ENCODE measurements at regions not wholly inside any gene's neighbourhood (a gene's known extent, or its start where the extent isn't known, plus 50 kb on each side); places are given as distances from the start of the nearest gene placed in this dataset.

DNA sequence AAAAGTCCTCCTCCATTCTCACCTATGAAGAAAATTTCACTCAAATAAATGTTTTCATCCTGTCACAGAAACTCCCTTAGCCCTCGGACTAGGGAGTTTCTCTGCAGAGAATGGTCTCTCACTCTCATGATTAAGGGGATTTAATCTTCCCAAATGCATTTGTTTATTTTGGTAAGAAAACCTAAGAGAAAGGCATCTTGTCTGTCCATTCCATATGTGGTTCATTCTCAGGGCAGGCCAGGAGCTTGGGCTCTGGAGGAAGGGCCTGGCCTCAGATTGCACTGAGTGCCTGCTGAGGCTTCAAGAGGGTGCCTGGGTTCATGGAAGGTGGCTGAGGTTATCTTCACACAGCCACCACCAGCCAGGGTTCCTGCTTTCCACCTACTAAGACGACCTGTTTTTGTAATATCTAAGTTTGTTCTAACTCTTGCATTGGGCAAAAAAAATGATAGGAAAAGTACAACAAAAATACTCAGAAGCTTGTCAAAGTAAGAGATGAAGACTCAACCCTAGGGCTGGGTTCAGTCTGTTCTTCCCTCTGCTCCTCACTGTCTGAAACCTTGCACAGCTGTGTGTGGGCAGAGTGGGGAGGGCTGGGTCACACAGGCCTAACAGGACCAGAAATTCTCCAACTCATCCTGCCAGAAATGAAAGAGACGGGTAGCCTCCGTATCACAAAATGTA, 186.7 kb downstream of the CXCL12 start:
- DNase-seq (ENCODE audit: low read depth): no peak

DNA sequence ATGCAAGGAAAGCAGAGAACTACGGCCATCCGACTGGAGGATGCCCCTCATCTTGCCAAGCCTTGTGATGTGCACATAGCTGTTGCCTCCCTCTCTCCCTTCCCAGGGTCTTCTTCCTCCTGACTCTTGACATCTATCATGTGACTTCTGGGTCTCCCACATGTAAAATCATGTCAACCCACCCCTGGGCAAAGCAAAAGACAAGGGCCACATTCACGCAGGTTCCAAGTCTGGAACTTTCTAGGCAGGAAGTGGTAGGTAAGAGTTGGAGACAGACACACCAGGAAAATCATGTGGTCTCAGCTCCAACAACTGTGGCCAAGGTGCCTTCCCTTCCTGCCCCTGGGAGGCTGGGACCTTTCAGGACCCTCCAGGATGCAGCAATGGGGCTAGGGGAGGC, 187.3 kb downstream of the CXCL12 start:
- no peak for DNase-seq (ENCODE audit: low read depth)

DNA sequence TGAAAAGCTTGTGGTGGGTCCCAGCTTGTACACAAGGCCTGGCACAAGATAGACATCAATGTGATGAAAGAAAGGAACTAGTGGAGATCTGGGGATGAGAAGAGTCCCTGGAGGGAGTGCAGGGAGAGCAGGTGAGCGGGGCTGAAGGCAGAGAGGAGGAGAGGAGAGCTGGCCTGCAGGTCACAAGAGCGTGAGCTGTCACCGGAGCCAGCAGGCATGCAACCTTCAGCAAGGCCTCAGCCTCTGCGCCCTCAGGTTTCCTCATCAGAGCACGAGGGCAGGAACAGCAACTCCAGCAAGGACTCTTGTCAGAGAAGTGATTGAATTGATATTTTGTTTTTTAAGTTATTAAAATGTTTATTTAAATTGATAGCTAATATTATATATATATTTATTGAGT, 188.6 kb downstream of the CXCL12 start:
- DNase-seq (ENCODE audit: low read depth): no peak

DNA sequence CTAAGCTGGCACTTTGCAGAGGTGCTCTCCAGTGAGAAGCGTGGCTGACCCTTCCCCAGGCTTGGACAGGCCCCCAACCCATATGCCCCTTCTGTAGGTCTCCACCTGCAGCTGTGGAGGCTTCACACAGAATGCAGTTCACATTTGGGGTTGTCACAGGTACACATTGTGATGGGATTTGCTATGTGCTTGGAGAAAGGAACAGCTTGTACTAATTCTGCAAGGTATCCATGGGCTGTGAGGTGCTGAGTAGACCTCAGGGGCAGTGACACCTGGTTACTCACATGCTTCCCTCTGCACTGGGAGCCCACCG, 188.9 kb downstream of the CXCL12 start:
- no peak for DNase-seq (ENCODE audit: low read depth)

DNA sequence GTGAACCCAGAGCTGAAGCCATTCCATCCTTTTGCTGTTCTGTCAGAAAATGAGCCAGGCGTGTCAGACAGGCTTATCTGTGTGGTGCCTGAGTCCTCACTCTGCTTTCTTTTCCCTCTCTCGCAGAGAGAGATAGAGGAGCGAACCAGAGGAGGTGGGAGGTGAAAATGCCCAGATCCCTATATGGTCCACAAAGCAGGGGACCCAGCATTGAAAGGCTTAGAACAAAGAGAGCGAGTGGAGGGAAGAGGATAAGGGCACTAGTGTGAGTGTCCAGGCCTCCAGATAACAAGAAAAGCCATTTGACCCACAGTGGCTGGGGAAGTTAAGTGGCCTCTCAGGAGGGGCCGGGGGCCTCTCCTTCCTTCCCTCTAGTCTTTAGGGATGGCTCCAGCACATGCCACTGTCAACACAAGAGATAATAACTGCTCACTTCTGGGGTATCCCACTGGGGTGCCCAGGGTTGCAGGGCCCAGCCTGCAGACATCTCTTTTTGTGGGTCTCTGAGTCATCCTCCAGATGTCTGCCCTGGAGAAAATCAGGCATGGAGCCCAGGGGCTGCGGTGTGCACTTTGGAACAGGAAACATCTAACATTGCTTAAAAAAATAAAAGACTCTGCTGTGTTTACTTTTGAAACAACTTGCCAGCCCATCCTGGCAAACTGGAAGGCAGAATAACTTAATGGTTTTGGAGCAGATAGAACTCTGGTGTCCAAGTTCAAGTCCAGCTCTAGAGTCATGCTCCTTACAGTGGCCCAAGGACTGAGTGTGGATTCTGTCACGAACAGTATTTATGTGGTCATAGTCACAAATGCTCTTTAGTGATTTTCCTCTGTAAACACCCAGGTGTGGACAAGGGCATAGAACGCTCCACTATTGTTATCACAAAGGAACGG, 189.5 kb downstream of the CXCL12 start:
- DNase-seq (ENCODE audit: low read depth): peak; percentile 84

DNA sequence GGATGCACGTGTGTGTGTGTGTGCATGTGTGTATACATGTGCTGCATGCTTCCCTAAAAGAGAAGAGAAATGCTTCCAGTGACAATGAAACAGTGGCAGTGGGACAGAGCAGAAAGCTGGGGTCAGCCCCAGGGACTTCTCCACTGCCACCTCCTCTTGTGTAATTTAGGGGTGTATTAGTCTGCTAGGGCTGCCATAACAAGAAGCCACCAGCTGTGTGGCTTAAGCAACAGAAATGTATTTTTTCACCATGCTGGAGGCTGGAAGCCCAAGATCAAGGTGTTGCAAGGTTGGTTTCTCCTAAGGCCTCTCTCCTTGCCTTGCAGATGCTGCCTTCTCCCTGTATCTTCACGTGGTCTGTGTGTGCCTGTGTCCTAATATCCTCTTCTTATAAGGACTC, 190.5 kb downstream of the CXCL12 start:
- no peak for DNase-seq (ENCODE audit: low read depth)

DNA sequence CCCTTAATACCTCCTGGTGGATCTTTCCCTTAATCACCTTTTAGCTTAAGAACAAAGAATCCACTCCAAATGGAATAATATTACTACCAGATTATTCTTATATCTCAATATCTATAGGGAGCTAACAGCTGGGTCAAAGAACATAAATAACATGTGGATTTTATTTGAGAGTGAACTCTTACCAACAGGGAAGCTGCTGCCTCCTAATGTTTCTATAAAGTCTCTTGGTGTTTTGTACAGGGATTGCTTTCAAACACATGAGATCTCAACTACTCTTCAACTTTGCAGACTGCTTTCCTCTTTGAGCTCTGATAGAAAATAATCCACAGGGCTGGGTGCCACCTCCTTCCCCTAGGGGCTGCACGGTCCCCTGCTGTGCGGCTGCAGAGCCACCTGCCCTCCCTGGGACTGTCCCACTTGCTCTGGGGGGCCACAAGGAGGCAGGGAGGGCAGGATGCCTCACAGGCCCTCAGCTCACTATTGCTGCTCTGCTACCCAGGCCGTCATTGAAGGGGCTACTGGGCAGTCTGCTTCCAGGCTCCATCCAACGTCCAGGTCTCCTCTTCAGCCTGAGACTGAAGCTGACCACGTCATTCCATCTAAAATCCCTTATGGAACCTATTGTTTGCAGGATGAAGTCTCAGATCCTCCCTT, 191.2 kb downstream of the CXCL12 start:
- DNase-seq (ENCODE audit: low read depth): no peak

DNA sequence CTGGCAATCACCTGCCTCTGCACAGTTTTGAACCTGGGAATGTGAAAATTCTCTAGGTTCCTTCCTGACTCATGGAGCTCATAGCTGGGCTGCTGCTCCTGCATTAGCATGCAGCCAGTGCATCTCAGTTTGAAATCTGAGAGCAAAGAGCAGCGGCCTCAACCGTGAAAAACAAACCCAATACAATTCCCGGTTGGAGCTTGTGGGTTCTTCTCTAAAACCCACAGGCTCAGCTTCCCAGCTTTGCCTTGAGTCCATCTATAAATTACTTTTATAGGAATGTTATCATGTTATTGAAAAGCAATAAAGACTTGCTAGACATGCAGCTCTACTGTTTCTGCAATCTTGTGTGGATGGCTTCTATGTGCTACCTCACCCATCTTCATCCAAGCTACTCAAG, 191.7 kb downstream of the CXCL12 start:
- DNase-seq (ENCODE audit: low read depth): no peak

DNA sequence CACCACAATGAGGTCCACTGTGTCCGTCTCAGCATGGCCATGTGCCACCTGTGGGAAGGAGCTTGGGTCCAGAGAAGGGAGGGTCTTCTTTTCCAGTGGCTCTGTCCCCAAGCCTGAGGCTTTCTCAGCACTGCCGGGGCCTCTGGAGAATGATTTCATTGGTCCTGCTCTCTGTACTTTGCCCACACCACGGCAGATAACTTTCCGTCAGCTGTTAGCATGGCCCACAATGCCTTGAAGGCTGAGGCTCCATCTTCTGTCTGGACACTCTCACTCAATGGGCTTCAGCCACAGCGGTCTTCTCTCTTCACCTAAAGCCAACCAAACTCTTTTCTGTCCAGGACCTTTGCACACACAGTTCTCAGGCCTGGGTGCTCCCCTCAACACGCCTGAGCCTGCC, 192.5 kb downstream of the CXCL12 start:
- DNase-seq (ENCODE audit: low read depth): no peak

DNA sequence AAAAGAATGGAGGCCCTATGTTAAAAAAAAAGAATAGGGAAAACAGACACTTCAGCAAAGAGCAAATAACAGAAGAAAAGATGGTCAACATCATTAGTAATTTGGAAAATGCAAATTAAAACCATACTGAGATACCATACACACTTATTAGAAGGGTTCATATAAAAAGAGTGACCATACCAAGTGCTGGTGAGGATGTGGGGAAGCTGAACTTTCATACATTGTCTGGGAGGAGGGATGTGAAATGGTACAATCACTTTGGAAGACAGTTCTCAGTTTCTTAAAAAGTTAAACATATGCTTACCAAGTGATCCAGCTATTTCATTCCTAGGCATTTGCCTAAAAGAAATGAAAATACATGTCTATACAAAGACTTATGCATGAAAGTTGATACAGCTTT, 194.4 kb downstream of the CXCL12 start:
- DNase-seq (ENCODE audit: low read depth): no peak

DNA sequence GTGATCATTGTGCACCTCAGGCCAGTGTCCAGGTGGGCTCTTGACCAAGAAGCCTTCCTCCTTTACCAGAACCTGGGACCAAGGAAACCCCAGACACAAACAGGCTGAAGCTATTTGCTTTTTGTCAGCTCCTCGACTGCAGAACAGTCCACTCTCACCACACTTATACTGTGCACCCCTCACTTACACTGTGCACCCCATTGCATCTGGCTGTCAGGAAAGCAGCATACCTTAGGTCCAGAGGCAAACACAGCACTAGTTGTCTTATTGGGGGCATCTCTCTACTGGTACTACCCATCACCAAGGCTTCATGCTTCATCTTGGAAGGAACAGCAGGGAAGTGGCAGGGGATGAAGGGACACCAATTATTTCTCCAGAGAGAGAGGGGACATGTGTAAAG, 198.1 kb downstream of the CXCL12 start:
- DNase-seq (ENCODE audit: low read depth): no peak

DNA sequence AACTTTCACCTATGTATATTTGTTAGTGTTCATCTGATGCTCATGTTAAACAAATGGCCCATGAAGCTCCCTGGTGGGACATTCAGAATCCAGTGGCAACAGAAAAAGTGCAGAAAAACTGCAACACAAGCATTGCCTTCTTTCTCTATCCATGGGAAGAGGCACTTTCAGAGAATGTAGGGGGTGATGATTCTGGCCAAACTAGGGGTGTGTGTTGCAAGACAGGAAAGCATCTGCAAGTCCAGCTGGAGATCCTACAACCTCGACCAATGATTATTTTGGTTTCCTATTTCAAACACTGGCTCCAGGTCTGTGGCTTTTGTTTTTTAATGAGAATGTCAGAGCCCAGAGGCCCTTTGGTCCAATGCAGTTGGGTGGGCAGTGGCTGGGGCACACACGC, 198.7 kb downstream of the CXCL12 start:
- no peak for DNase-seq (ENCODE audit: low read depth)

DNA sequence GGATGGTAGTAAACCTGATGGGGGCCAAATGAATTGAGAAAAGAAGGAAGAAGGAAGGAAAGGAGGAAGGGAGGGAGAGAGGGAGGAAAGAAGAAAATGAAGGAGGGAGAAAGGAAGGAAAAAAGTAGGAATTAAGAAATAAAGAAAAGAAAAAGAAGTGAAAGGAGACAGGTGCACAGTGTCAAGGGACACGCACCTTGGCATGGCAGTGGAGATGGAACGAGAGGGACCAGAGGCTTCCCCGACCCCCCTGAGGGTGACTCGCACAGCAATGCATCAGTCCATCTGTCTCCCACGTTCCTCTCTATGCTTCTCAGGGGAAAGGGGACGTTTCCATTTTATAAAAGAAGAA, 199.6 kb downstream of the CXCL12 start:
- DNase-seq (ENCODE audit: low read depth): no peak

DNA sequence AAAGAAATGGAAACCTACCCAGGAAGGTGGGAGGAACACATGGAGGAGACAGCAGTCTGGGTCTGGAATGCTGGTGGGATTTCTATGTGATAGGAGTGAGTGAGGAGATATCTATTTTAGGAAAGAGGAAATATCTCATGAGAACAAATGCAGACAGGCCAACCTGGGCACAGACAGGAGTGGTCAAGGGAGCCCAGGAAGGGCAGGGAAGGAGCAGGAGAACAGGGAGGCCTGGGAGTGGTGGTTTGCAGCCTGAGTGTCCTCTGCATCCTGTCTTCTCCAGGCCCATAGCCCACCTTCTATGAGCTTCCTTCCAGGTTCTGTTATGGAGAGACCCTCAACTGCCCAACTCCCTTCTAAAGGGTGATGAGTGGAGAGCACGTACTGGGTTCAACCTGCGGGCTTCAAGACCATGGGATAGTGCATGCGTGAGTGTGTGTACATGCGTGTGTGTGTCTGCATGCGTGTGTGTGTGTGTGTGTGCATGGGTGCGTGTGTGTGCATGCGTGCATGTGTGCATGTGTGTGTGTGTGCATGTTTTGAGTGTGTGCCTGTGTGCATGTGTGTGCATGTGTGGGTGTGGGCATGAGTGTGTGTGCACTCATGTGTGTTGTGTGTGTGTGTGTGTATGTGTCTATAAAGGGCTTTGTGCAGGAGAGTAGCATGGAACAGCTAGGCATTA, 200.1 kb downstream of the CXCL12 start:
- no peak for DNase-seq (ENCODE audit: low read depth)

DNA sequence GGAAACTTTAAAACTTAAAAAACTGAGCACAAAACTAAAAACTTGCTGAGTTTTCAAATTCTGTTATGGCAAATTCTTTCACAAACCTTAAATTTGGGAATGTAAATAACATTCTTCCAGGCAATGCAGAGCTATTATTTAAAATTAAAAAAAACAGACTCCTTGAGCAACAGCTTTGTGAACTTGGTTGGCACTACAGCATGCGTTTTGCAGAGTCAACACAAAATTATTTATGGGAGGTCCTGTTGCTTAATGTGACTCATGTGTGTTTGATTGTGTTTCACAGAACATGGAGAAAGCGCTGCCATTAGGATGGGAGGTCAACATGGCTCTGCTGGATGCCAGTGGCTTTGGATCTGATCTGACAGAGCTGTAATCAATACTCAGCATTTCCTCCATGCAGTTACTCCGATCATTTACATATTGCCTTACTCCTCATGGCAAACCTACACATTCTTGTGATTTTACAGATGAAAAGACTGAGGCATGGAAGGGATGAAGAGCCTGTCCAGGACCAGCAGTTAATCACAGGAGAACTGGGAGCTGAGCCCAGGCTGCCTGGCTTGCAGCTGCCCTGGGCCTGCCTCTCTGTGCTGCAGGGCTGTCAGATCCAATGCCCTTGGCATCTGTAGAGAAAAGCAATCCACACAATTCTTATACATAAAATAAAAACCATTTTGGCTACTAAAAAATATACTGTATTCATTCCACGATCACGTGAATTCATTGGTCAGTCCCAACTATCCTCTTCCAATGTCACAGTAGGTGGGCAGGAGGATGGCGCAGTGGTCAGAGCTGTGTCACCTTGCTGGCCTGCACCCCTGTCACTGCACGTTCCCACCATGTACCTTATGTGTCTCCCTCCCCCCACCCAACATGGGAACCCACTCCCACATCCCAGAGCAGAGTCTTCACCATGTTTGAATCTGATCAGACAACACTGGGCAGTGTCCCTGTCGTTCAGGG, 200.9 kb downstream of the CXCL12 start:
- DNase-seq (ENCODE audit: low read depth): peak; percentile 20

DNA sequence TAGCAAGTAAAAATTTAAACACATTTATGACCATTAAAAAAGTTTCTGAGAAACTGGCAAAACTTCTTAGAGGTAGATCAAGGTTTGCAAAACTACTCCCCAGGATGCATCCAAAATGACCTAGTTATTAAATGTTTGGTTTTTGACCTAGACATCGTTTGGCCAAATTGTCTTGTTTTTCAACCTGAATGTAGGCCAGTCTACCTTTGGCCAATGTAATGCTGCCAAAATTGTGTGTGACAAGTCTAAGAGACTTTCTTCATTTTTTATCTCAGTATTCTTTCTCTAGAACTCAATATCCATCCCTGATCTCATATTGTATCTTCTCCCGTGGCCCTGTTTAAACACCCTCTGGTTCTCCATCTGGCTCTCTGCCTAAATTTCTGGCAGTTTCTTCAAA, 202.0 kb downstream of the CXCL12 start:
- no peak for DNase-seq (ENCODE audit: low read depth)

DNA sequence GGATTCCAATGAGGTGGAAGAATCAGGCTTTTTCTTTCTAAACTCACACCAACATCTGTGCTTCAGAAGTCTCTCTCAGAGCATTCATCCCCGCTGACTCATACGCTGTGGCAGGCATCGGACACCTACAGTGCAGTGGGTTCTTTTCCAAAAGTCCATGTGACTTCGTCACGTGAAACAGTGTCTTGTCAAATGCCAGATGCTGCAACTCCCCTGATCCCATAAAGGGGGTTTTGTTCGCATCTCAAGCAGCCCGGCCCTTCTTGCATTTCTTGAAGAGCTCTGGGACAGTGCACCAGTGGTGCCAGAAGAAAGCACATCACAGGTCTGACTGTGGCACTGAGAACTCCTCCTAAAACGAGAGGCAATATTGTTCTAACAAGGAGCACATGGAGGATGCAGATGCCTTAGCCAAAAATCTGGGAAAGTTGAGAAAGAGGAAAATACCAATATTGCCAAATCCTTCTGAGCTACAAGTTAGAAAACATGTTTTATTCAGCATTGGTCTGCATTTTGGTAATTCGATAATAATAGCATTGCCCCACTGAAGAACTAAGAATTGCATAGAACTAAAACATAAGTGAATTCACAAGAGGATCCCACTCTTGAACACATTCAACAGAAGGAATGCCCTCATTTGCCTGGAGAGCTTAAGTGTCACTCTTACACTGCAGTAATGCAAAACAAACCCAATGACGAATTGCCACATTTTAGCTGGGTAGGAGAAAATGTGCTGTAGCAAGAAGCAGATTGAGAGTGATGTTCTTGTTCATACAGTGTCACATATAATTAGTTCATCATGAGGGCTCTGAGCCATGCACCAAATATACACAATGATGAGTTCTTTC, 204.4 kb downstream of the CXCL12 start:
- peak; percentile 84 for DNase-seq (ENCODE audit: low read depth)

DNA sequence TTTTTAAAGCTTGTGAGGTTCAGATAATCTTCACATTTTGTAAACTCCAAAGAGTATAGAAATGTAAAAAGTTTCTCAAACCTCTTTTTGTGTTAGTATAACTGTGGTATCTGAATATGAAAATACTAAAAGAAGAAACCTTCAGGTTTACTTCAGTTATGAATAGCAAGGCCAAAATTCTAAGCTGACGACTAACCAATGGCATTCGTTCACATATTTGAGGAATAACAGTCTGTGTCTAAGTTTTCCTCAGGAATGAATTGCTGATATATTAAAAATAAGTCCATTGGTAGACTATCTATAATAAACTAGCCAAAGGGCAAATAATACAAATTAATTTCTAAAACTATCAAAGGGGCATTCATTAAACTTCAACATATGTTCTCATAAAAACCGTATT, 206.0 kb downstream of the CXCL12 start:
- DNase-seq (ENCODE audit: low read depth): no peak

DNA sequence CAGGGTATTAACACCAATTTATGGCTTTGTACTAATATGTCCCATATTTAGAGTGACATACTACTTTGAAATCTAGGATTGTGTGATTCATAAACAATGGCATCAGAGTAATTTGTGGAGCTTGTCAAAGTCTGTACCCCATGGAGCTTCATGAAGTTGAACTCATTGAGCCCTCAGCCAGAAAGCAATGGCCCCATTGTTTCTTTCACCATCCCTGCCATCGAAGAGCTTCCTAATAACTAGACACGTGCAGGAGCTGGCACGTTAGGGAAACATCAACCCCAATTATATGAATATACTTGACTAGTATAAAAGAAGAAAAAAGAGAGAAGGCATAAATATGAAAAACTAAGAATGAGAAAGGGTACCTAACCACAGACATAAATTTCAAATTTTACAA, 206.6 kb downstream of the CXCL12 start:
- no peak for DNase-seq (ENCODE audit: low read depth)

DNA sequence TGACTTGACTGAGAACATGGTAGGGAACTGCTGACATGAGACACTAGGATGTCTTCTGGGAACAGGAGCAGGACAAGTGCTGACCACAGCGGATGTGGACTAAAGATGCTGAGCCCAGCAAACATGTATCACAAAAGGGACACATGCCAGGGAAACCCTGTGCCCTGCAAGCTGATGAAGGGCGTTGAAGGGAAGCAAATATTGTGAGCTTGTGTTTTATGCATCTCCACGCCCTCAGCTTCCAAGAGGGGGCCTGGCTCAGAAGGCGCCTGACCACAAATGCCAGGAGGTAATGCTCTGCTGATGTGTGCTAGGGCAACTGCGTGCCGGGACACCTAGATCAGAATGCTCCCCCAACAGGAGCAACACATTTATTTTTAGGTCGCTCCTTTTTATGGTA, 207.3 kb downstream of the CXCL12 start:
- DNase-seq (ENCODE audit: low read depth): no peak

DNA sequence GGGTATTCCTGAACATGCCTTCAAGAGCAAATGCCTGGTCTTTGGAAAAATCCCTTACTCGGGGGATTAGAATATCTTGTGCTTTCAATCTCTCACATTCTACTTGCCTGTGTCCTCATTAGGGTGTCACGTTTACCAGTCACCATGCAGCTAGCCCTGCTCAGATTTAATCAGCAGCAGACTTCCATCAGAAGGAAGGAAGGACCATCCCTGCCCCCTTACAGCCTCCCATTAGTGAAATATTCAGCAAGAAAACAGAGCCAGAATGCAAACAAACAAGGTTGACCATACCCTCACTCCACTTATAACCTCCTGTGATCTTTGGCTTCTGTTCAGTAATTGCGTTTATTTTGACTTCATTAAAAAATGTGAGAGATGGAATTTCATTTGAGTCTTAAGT, 208.6 kb downstream of the CXCL12 start:
- no peak for DNase-seq (ENCODE audit: low read depth)

Data from HS-5 (cell line).